DOHH2 (cell line): ENCODE measurements at regions not wholly inside any gene's neighbourhood (a gene's known extent, or its start where the extent isn't known, plus 50 kb on each side); places are given as distances from the start of the nearest gene placed in this dataset.

Experiments
- H3F3A ChIP-seq: fragments of 200-600 bp; sonication (generic), shearing (Covaris generic); 2 replicates; pipeline ENCODE4 v1.6.0; 2016; ENCODE audit warnings: antibody characterized with exemption, mild to moderate bottlenecking; ENCODE audit not compliant: control insufficient read depth, insufficient read depth
- H3K27ac ChIP-seq: fragments of 200-600 bp; sonication (generic); 2 replicates; pipeline ENCODE4 v1.5.1; 2014; ENCODE audit warnings: low read depth, mild to moderate bottlenecking, low read length, moderate library complexity
- H3K27me3 ChIP-seq: fragments of 200-600 bp; sonication (generic); 2 replicates; pipeline ENCODE4 v1.6.1; 2014; ENCODE audit warnings: mild to moderate bottlenecking, low read length, mixed read lengths; ENCODE audit not compliant: control insufficient read depth
- H3K36me3 ChIP-seq: fragments of 200-600 bp; sonication (generic); 2 replicates; pipeline ENCODE4 v1.6.1; 2014; ENCODE audit warnings: mild to moderate bottlenecking, low read length, moderate library complexity, mixed read lengths; ENCODE audit not compliant: control insufficient read depth
- H3K4me1 ChIP-seq: fragments of 200-600 bp; sonication (generic); 2 replicates; pipeline ENCODE4 v1.6.1; 2014; ENCODE audit warnings: mild to moderate bottlenecking, low read length, mixed read lengths; ENCODE audit not compliant: control insufficient read depth
- H3K4me2 ChIP-seq: fragments of 200-600 bp; sonication (generic); 2 replicates; pipeline ENCODE4 v1.6.0; 2014; ENCODE audit warnings: mild to moderate bottlenecking, low read length, moderate library complexity
- H3K4me3 ChIP-seq: fragments of 200-600 bp; sonication (generic); 2 replicates; pipeline ENCODE4 v1.5.1; 2014; ENCODE audit warnings: mild to moderate bottlenecking, low read length, mixed read lengths
- H3K79me2 ChIP-seq: fragments of 200-600 bp; sonication (generic); 2 replicates; pipeline ENCODE4 v1.6.1; 2014; ENCODE audit warnings: mild to moderate bottlenecking, low read length, mixed read lengths; ENCODE audit not compliant: control insufficient read depth
- H3K9me2 ChIP-seq: fragments of 200-600 bp; sonication (generic); replicated peaks from 2 replicates; pipeline ENCODE4 v1.6.1; 2014; ENCODE audit warnings: mild to moderate bottlenecking, low read length, mixed read lengths; ENCODE audit not compliant: control insufficient read depth
- H3K9me3 ChIP-seq: fragments of 200-600 bp; sonication (generic); 2 replicates; pipeline ENCODE4 v1.6.1; 2014; ENCODE audit warnings: antibody characterized with exemption, low read length, mixed read lengths; ENCODE audit not compliant: control insufficient read depth, insufficient read depth
- H4K20me1 ChIP-seq: fragments of 200-600 bp; sonication (generic); 2 replicates; pipeline ENCODE4 v1.6.0; 2014; ENCODE audit warnings: low read depth, mild to moderate bottlenecking, antibody characterized with exemption, low read length, moderate library complexity; ENCODE audit not compliant: control insufficient read depth, insufficient read depth
- CTCF ChIP-seq: fragments of 200-600 bp; sonication (generic); IDR thresholded peaks from one replicate; pipeline ENCODE4 v1.5.1; 2014; ENCODE audit warnings: antibody characterized with exemption, mild to moderate bottlenecking, low read depth, low read length; ENCODE audit not compliant: poor library complexity, severe bottlenecking
- EZH2phosphoT487 ChIP-seq: fragments of 200-600 bp; sonication (generic); IDR thresholded peaks from 2 replicates; pipeline ENCODE4 v1.6.1; 2017; ENCODE audit warnings: borderline replicate concordance, mild to moderate bottlenecking, antibody characterized with exemption, low read length, moderate library complexity, mixed read lengths

GRCh38 chr7:34449765-34450164, 208.3 kb upstream of the NPSR1 start:
- Histone ChIP-seq H4K20me1 (no peaks in the 10 kb centered on the region), H3F3A (no peaks in the 10 kb centered on the region), H3K4me3 (no peak overlapping the region), H3K27me3 (no peaks in the 10 kb centered on the region), H3K27ac (no peak overlapping the region), H3K9me3 (no peaks in the 10 kb centered on the region), H3K4me1 (no peaks in the 10 kb centered on the region), H3K9me2 (no peaks in the 10 kb centered on the region), H3K79me2 (no peaks in the 10 kb centered on the region), H3K36me3 (no peaks in the 10 kb centered on the region), H3K4me2 (no peak overlapping the region)
- no peak for TF ChIP-seq CTCF
- TF ChIP-seq EZH2phosphoT487: no peak

DNA sequence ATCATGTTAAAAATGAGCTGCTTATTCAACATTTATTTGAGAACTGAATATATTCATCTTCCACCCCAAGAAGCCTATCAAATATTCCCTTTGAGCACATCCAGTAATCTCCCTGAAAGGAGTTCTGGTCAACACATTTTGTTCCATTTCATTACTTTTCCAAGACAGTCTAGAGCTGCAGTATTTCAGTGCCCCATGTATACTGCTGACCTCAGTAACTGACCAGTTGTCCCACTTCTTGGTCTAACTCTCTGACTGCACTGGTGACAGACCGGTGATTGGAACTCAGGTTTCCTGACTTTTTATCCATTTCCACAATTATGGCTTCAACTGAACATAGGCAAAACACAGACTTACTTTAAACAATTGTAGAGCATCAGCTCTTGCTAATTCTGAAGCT, 206.8 kb upstream of the NPSR1 start:
- TF ChIP-seq CTCF (no peak), EZH2phosphoT487 (no peak)
- no peaks in the 10 kb centered on the region for H3K79me2 ChIP-seq
- no peak overlapping the region for H3K4me2 ChIP-seq

GRCh38 chr7:34451923-34452322, 206.1 kb upstream of the NPSR1 start:
- Histone ChIP-seq H3K4me3 (no peak overlapping the region), H3K27ac (no peak overlapping the region), H3K9me3 (no peaks in the 10 kb centered on the region), H3K27me3 (no peaks in the 10 kb centered on the region), H4K20me1 (no peaks in the 10 kb centered on the region), H3K4me1 (no peaks in the 10 kb centered on the region), H3K36me3 (no peaks in the 10 kb centered on the region), H3F3A (no peaks in the 10 kb centered on the region), H3K79me2 (no peaks in the 10 kb centered on the region), H3K4me2 (no peak overlapping the region), H3K9me2 (no peaks in the 10 kb centered on the region)
- TF ChIP-seq CTCF (no peak), EZH2phosphoT487 (no peak)

More for the DNA sequence above, 206.8 kb upstream of the NPSR1 start:
- no peak overlapping the region for H3K27ac ChIP-seq
- no peak overlapping the region for H3K4me3 ChIP-seq
- no peaks in the 10 kb centered on the region for H4K20me1 ChIP-seq
- H3F3A ChIP-seq: no peaks in the 10 kb centered on the region
- H3K9me2 ChIP-seq: no peaks in the 10 kb centered on the region
- H3K27me3 ChIP-seq: no peaks in the 10 kb centered on the region
- no peaks in the 10 kb centered on the region for H3K4me1 ChIP-seq
- H3K9me3 ChIP-seq: no peaks in the 10 kb centered on the region
- H3K36me3 ChIP-seq: no peaks in the 10 kb centered on the region

- H3K9me2 ChIP-seq: no peaks in the 10 kb centered on the region
- H3K4me2 ChIP-seq: no peak overlapping the region
- no peaks in the 10 kb centered on the region for H3F3A ChIP-seq
- TF ChIP-seq CTCF (no peak), EZH2phosphoT487 (no peak)
- no peak overlapping the region for H3K4me3 ChIP-seq
- H3K4me1 ChIP-seq: no peaks in the 10 kb centered on the region
- H3K79me2 ChIP-seq: no peaks in the 10 kb centered on the region
- H4K20me1 ChIP-seq: no peaks in the 10 kb centered on the region
- H3K27me3 ChIP-seq: no peaks in the 10 kb centered on the region
- no peaks in the 10 kb centered on the region for H3K9me3 ChIP-seq
- H3K36me3 ChIP-seq: no peaks in the 10 kb centered on the region
- no peak overlapping the region for H3K27ac ChIP-seq
These were observed 205.7 kb upstream of the NPSR1 start for GRCh38 chr7:34452363-34452762.
